ENCODE measurements at regions not wholly inside any gene's neighbourhood (a gene's known extent, or its start where the extent isn't known, plus 50 kb on each side); places are given as distances from the start of the nearest gene placed in this dataset.

- no peak for DNase-seq (ENCODE audit: low spot score)
- Histone ChIP-seq H2AFZ (no peak overlapping the region), H3F3A (replicated peaks; ENCODE audit: low read depth) (no peaks in the 10 kb centered on the region), H4K20me1 (replicated peaks; ENCODE audit: insufficient read depth) (no peaks in the 10 kb centered on the region), H3K27me3 (ENCODE audit: insufficient read depth) (no peaks in the 10 kb centered on the region), H3K4me2 (no peak overlapping the region), H3K36me3 (ENCODE audit: insufficient read depth) (no peaks in the 10 kb centered on the region), H3K79me2 (replicated peaks; ENCODE audit: insufficient read depth) (no peaks in the 10 kb centered on the region), H3K9me2 (ENCODE audit: insufficient read depth) (no peaks in the 10 kb centered on the region), H3K27ac (ENCODE audit: low read depth) (no peak overlapping the region), H3K4me1 (ENCODE audit: insufficient read depth) (peaks cover 10% of the 10 kb centered on the region), H3K4me3 (no peak overlapping the region)
- H3K36me3 Mint-ChIP-seq (ENCODE audit: low read depth) = no peaks in the 10 kb centered on the region
- no peak for ATAC-seq
- peaks cover 16% of the 10 kb centered on the region for H3K4me1 Mint-ChIP-seq
- H3K9me3 Mint-ChIP-seq = no peaks in the 10 kb centered on the region; the same call in 2 of the 3 replicates
- H3K27me3 Mint-ChIP-seq (ENCODE audit: insufficient read depth, low read depth, poor library complexity) = no peaks in the 10 kb centered on the region
- H3K4me3 Mint-ChIP-seq = no peak overlapping the region
- TF ChIP-seq EZH2phosphoT487 (IDR thresholded peaks at IDR 0.05; ENCODE audit: unreplicated experiment) (no peak), ZNF114 (CRISPR knock-in tag; IDR thresholded peaks at IDR 0.05) (no peak), ETS1 (IDR thresholded peaks at IDR 0.05) (no peak), NANOG (IDR thresholded peaks at IDR 0.05; ENCODE audit: borderline replicate concordance) (no peak), ZNF462 (CRISPR knock-in tag; IDR thresholded peaks at IDR 0.05) (no peak), ZNF331 (CRISPR knock-in tag; IDR thresholded peaks at IDR 0.05; ENCODE audit: low read depth) (no peak), JUNB (IDR thresholded peaks at IDR 0.05; ENCODE audit: unreplicated experiment) (no peak), CREB1 (CRISPR knock-in tag; IDR thresholded peaks at IDR 0.05; ENCODE audit: low read depth) (no peak), REST (IDR thresholded peaks at IDR 0.05; ENCODE audit: unreplicated experiment) (no peak), CTCF (conservative IDR thresholded peaks at IDR 0.05; ENCODE audit: low read depth in 2 of 2) (no peak), POLR2AphosphoS5 (IDR thresholded peaks at IDR 0.05; ENCODE audit: low read depth) (no peak), EZH2 (IDR thresholded peaks at IDR 0.05; ENCODE audit: low read depth, unreplicated experiment) (no peak), STAT1 (IDR thresholded peaks at IDR 0.05; ENCODE audit: unreplicated experiment) (no peak)
- no peak overlapping the region for H3K27ac Mint-ChIP-seq
These were observed 82.1 kb upstream of the HDAC9 start for GRCh38 chr7:18413447-18413846.

Data from GM23338 (cell line).